ENCODE measurements at regions not wholly inside any gene's neighbourhood (a gene's known extent, or its start where the extent isn't known, plus 50 kb on each side); places are given as distances from the start of the nearest gene placed in this dataset.

- no peak for DNase-seq (ENCODE audit: low read depth)
Observed at GRCh38 chr9:79185866-79186265, 385.9 kb upstream of the TLE4 start.

- DNase-seq (ENCODE audit: low read depth) = no peak
Observed at GRCh38 chr9:79189511-79189924, 382.2 kb upstream of the TLE4 start.

- no peak for DNase-seq (ENCODE audit: low read depth)
Observed at GRCh38 chr9:79193001-79193400, 378.8 kb upstream of the TLE4 start.

GRCh38 chr9:79193501-79194223 lies 378.1 kb upstream of the TLE4 start:
- DNase-seq (ENCODE audit: low read depth) = no peak

- peak; percentile 67 for DNase-seq (ENCODE audit: low read depth)
Observed at GRCh38 chr9:79195879-79196278, 375.9 kb upstream of the TLE4 start.

- no peak for DNase-seq (ENCODE audit: low read depth)
Observed at GRCh38 chr9:79196606-79197005, 375.2 kb upstream of the TLE4 start.

- DNase-seq (ENCODE audit: low read depth) = no peak
Observed at GRCh38 chr9:79200336-79200735, 371.4 kb upstream of the TLE4 start.

- no peak for DNase-seq (ENCODE audit: low read depth)
Observed at GRCh38 chr9:79201636-79202035, 370.1 kb upstream of the TLE4 start.

- DNase-seq (ENCODE audit: low read depth) = no peak
Observed at GRCh38 chr9:79208791-79209396, 362.9 kb upstream of the TLE4 start.

GRCh38 chr9:79210541-79211243 lies 361.1 kb upstream of the TLE4 start:
- DNase-seq (ENCODE audit: low read depth) = no peak

GRCh38 chr9:79213417-79214125 lies 358.2 kb upstream of the TLE4 start:
- peak; percentile 38 for DNase-seq (ENCODE audit: low read depth)

GRCh38 chr9:79215821-79216220 lies 355.9 kb upstream of the TLE4 start:
- DNase-seq (ENCODE audit: low read depth) = no peak

GRCh38 chr9:79220251-79220650 lies 351.5 kb upstream of the TLE4 start:
- no peak for DNase-seq (ENCODE audit: low read depth)

- DNase-seq (ENCODE audit: low read depth) = no peak
Observed at GRCh38 chr9:79220666-79221065, 351.1 kb upstream of the TLE4 start.

GRCh38 chr9:79221084-79221483 lies 350.7 kb upstream of the TLE4 start:
- DNase-seq (ENCODE audit: low read depth) = peak; percentile 93

GRCh38 chr9:79222483-79222882 lies 349.3 kb upstream of the TLE4 start:
- no peak for DNase-seq (ENCODE audit: low read depth)

GRCh38 chr9:79224672-79225433 lies 346.9 kb upstream of the TLE4 start:
- DNase-seq (ENCODE audit: low read depth) = peak; percentile 44

- no peak for DNase-seq (ENCODE audit: low read depth)
Observed at GRCh38 chr9:79233542-79233941, 338.2 kb upstream of the TLE4 start.

- DNase-seq (ENCODE audit: low read depth) = no peak
Observed at GRCh38 chr9:79236466-79236865, 335.3 kb upstream of the TLE4 start.

GRCh38 chr9:79237861-79238260 lies 333.9 kb upstream of the TLE4 start:
- no peak for DNase-seq (ENCODE audit: low read depth)

GRCh38 chr9:79240774-79241173 lies 331.0 kb upstream of the TLE4 start:
- no peak for DNase-seq (ENCODE audit: low read depth)

Measured in myocyte (in vitro differentiated cells).